ENCODE measurements at regions not wholly inside any gene's neighbourhood (a gene's known extent, or its start where the extent isn't known, plus 50 kb on each side); places are given as distances from the start of the nearest gene placed in this dataset.

DNA sequence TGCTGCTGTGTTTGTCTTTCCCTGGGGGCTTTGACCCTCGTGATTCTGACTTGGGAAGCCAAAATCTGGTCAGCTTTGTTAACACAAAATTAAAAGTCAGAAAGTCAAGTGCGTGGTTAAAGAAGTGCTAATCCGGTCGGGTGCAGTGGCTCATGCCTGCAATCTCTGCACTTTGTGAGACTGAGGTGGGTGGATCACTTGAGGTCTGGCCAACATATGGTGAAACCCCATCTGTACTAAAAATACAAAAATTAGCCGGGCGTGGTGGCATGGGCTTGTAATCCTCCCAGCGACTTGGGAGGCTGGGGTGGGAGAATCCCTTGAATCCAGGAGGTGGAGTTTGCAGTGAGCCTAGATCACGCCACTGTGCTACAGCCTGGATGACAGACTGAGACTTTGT, 844.6 kb downstream of the VRK1 start:
- Histone ChIP-seq H3K4me3 (ENCODE audit: low read length) (no peak overlapping the region), H3K79me2 (replicated peaks; ENCODE audit: insufficient read depth, low read length) (no peaks in the 10 kb centered on the region), H4K20me1 (ENCODE audit: insufficient read depth) (no peaks in the 10 kb centered on the region), H3K9me3 (ENCODE audit: low read length) (no peaks in the 10 kb centered on the region), H3K36me3 (ENCODE audit: insufficient read depth, low read length) (no peaks in the 10 kb centered on the region), H3K9me2 (ENCODE audit: insufficient read depth, low read length) (no peaks in the 10 kb centered on the region), H3K27ac (ENCODE audit: low read length) (no peak overlapping the region), H2AFZ (ENCODE audit: low read depth, low read length) (no peak overlapping the region), H3K4me2 (ENCODE audit: low read length) (no peak overlapping the region), H3K9ac (ENCODE audit: low read length) (no peak overlapping the region), H3F3A (ENCODE audit: insufficient read depth, low read length, poor library complexity, severe bottlenecking) (peaks cover 3% of the 10 kb centered on the region), H3K27me3 (ENCODE audit: insufficient read depth, low read depth, low read length) (no peaks in the 10 kb centered on the region)
- TF ChIP-seq SMC3 (conservative IDR thresholded peaks at IDR 0.05; ENCODE audit: poor library complexity) (no peak), MXI1 (conservative IDR thresholded peaks at IDR 0.05; ENCODE audit: poor library complexity, severe bottlenecking) (no peak), REST (IDR thresholded peaks at IDR 0.05; ENCODE audit: borderline replicate concordance) (no peak), TAF1 (IDR thresholded peaks at IDR 0.05; ENCODE audit: low read depth) (no peak), RAD21 (conservative IDR thresholded peaks at IDR 0.05) (no peak), EP300 (conservative IDR thresholded peaks at IDR 0.05; ENCODE audit: poor library complexity, severe bottlenecking) (no peak), POLR2AphosphoS5 (IDR thresholded peaks at IDR 0.05) (no peak), EZH2 (IDR thresholded peaks at IDR 0.05; ENCODE audit: borderline replicate concordance, insufficient read depth, low read length, poor library complexity, severe bottlenecking) (no peak)
- TF ChIP-seq, protein P1, sequence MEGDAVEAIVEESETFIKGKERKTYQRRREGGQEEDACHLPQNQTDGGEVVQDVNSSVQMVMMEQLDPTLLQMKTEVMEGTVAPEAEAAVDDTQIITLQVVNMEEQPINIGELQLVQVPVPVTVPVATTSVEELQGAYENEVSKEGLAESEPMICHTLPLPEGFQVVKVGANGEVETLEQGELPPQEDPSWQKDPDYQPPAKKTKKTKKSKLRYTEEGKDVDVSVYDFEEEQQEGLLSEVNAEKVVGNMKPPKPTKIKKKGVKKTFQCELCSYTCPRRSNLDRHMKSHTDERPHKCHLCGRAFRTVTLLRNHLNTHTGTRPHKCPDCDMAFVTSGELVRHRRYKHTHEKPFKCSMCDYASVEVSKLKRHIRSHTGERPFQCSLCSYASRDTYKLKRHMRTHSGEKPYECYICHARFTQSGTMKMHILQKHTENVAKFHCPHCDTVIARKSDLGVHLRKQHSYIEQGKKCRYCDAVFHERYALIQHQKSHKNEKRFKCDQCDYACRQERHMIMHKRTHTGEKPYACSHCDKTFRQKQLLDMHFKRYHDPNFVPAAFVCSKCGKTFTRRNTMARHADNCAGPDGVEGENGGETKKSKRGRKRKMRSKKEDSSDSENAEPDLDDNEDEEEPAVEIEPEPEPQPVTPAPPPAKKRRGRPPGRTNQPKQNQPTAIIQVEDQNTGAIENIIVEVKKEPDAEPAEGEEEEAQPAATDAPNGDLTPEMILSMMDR (IDR thresholded peaks at IDR 0.05; ENCODE audit: poor library complexity, severe bottlenecking) = no peak

DNA sequence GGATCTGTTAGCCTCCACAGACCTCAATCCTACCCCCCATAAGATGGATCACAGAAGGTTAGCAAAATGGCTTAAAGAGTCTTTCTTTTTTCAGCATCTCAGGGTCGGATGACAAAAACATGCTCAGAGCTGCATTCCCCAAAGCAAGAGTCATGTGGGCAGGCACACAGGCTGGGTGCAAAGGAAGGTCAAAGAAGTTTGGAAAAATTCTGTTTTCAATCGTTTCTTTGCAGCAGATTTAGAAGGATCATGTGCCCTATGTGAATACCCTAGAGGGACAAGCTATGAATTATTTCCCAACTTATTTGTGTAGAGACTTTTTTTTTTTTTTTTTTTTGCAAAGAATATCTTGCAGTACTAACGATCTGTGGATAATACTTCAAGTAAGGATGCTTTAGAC, 845.4 kb downstream of the VRK1 start:
- Histone ChIP-seq H4K20me1 (ENCODE audit: insufficient read depth) (no peaks in the 10 kb centered on the region), H3K27ac (ENCODE audit: low read length) (no peak overlapping the region), H3K9ac (ENCODE audit: low read length) (no peak overlapping the region), H3K79me2 (replicated peaks; ENCODE audit: insufficient read depth, low read length) (no peaks in the 10 kb centered on the region), H3F3A (ENCODE audit: insufficient read depth, low read length, poor library complexity, severe bottlenecking) (peaks cover 3% of the 10 kb centered on the region), H3K4me2 (ENCODE audit: low read length) (no peak overlapping the region), H3K9me3 (ENCODE audit: low read length) (no peaks in the 10 kb centered on the region), H3K4me3 (ENCODE audit: low read length) (no peak overlapping the region), H3K27me3 (ENCODE audit: insufficient read depth, low read depth, low read length) (no peaks in the 10 kb centered on the region), H2AFZ (ENCODE audit: low read depth, low read length) (no peak overlapping the region), H3K9me2 (ENCODE audit: insufficient read depth, low read length) (no peaks in the 10 kb centered on the region), H3K36me3 (ENCODE audit: insufficient read depth, low read length) (no peaks in the 10 kb centered on the region)
- TF ChIP-seq MXI1 (conservative IDR thresholded peaks at IDR 0.05; ENCODE audit: poor library complexity, severe bottlenecking) = no peak
- no peak for TF ChIP-seq SMC3 (conservative IDR thresholded peaks at IDR 0.05; ENCODE audit: poor library complexity)
- TF ChIP-seq, protein P1 (IDR thresholded peaks at IDR 0.05; ENCODE audit: poor library complexity, severe bottlenecking) = no peak
- no peak for TF ChIP-seq EZH2 (IDR thresholded peaks at IDR 0.05; ENCODE audit: borderline replicate concordance, insufficient read depth, low read length, poor library complexity, severe bottlenecking)
- no peak for TF ChIP-seq RAD21 (conservative IDR thresholded peaks at IDR 0.05)
- TF ChIP-seq TAF1 (IDR thresholded peaks at IDR 0.05; ENCODE audit: low read depth) = no peak
- TF ChIP-seq EP300 (conservative IDR thresholded peaks at IDR 0.05; ENCODE audit: poor library complexity, severe bottlenecking) = no peak
- no peak for TF ChIP-seq REST (IDR thresholded peaks at IDR 0.05; ENCODE audit: borderline replicate concordance)
- TF ChIP-seq POLR2AphosphoS5 (IDR thresholded peaks at IDR 0.05) = no peak

Data from neural cell (in vitro differentiated cells).